GM23248 (cell line): ENCODE measurements at regions not wholly inside any gene's neighbourhood (a gene's known extent, or its start where the extent isn't known, plus 50 kb on each side); places are given as distances from the start of the nearest gene placed in this dataset.
"Not testable (repeated sequence)": the region's sequence is repeated elsewhere in the genome, so short reads cannot be mapped to it uniquely, and the experiment has no call there.

ENCODE experiments used
- DNase-seq: peaks from one replicate; pipeline ENCODE4 v3.0.0-alpha.2; 2015
- H2AFZ ChIP-seq: fragments of 200-600 bp; sonication (generic); 2 replicates; pipeline ENCODE4 v1.6.1; 2016; ENCODE audit warnings: antibody characterized with exemption
- H3F3A ChIP-seq: fragments of 200-600 bp; sonication (generic); 2 replicates; pipeline ENCODE4 v1.6.1; 2016; ENCODE audit warnings: mild to moderate bottlenecking, antibody characterized with exemption, mixed run types; ENCODE audit not compliant: insufficient read depth
- H3K27ac ChIP-seq: fragments of 200-600 bp; sonication (generic); 2 replicates; pipeline ENCODE4 v1.5.1; 2016; ENCODE audit warnings: mild to moderate bottlenecking
- H3K27me3 ChIP-seq: fragments of 200-600 bp; sonication (generic); replicated peaks from 2 replicates; pipeline ENCODE4 v1.6.1; 2016; ENCODE audit warnings: mild to moderate bottlenecking; ENCODE audit not compliant: insufficient read depth
- H3K36me3 ChIP-seq: fragments of 200-600 bp; sonication (generic); 2 replicates; pipeline ENCODE4 v1.6.1; 2016; ENCODE audit warnings: low read depth, mild to moderate bottlenecking
- H3K4me1 ChIP-seq: fragments of 200-600 bp; sonication (generic); 2 replicates; pipeline ENCODE4 v1.6.1; 2016; ENCODE audit warnings: mild to moderate bottlenecking; ENCODE audit not compliant: insufficient read depth
- H3K4me2 ChIP-seq: fragments of 200-600 bp; sonication (generic); one replicate; pipeline ENCODE4 v1.6.1; 2016; ENCODE audit warnings: mild to moderate bottlenecking; ENCODE audit not compliant: unreplicated experiment
- H3K4me3 ChIP-seq: fragments of 200-600 bp; sonication (generic); 2 replicates; pipeline ENCODE4 v1.5.1; 2016; ENCODE audit warnings: mild to moderate bottlenecking
- H3K79me2 ChIP-seq: fragments of 200-600 bp; sonication (generic); 2 replicates; pipeline ENCODE4 v1.6.1; 2016; ENCODE audit warnings: mild to moderate bottlenecking; ENCODE audit not compliant: insufficient read depth
- H3K9ac ChIP-seq: fragments of 200-600 bp; sonication (generic); 2 replicates; pipeline ENCODE4 v1.6.1; 2016; ENCODE audit warnings: mild to moderate bottlenecking
- H3K9me2 ChIP-seq: fragments of 200-600 bp; sonication (generic); 2 replicates; pipeline ENCODE4 v1.6.1; 2016; ENCODE audit warnings: mixed run types, mild to moderate bottlenecking, moderate library complexity; ENCODE audit not compliant: insufficient read depth
- H3K9me3 ChIP-seq: fragments of 200-600 bp; sonication (generic); one replicate; pipeline ENCODE4 v1.6.1; 2017; ENCODE audit warnings: low read depth
- H4K20me1 ChIP-seq: fragments of 200-600 bp; sonication (generic); 2 replicates; pipeline ENCODE4 v1.6.0; 2016; ENCODE audit not compliant: insufficient read depth
- EZH2 ChIP-seq: fragments of 200-600 bp; sonication (generic); IDR thresholded peaks from 2 replicates; pipeline ENCODE4 v1.6.1; 2018; ENCODE audit warnings: antibody characterized with exemption, mild to moderate bottlenecking; ENCODE audit not compliant: insufficient read depth, poor library complexity, severe bottlenecking
- EZH2phosphoT487 ChIP-seq: fragments of 200-600 bp; sonication (generic); IDR thresholded peaks from 2 replicates; pipeline ENCODE4 v1.6.1; 2018; ENCODE audit warnings: antibody characterized with exemption, moderate library complexity, mild to moderate bottlenecking, low read depth; ENCODE audit not compliant: insufficient read depth
- WGBS, 2 experiments: methylation state at CpG; one replicate each; pipeline ENCODE4 v1.1.6; 2015 to 2017; ENCODE audit warnings: low lambda C conversion rate in 2 of 2, low coverage in 1 of 2; ENCODE audit errors: missing lambda C conversion rate in 2 of 2; 5-methylcytosine and 5-hydroxymethylcytosine counted together
- in situ Hi-C: fragments of 300-500 bp; cut with MboI; formaldehyde crosslinking; loops from 2 replicates; pipeline ENCODE4 v1.15.0; 2020

- in situ Hi-C loops, result no loop called here
- WGBS, 2 experiments, result 0 to 5% methylated on average over 5 of the region's 5 CpGs
- Histone ChIP-seq H3K9ac (no peak overlapping the region), H4K20me1 (no peaks in the 10 kb centered on the region), H3K36me3 (no peaks in the 10 kb centered on the region), H3K4me2 (no peak overlapping the region), H3K9me3 (peaks cover 3% of the 10 kb centered on the region), H2AFZ (no peak overlapping the region), H3K4me3 (no peak overlapping the region), H3K79me2 (no peaks in the 10 kb centered on the region), H3K27me3 (no peaks in the 10 kb centered on the region), H3K9me2 (no peaks in the 10 kb centered on the region), H3F3A (no peaks in the 10 kb centered on the region), H3K27ac (no peak overlapping the region), H3K4me1 (no peaks in the 10 kb centered on the region)
- DNase-seq, result no peak
- no peak for TF ChIP-seq EZH2phosphoT487
- no peak for TF ChIP-seq EZH2
Observed at GRCh38 chr14:86072116-86072894, 542.4 kb downstream of the FLRT2 start.

- H3K36me3 ChIP-seq, result no peaks in the 10 kb centered on the region
Observed at GRCh38 chr14:86066651-86067050, 536.7 kb downstream of the FLRT2 start.

GRCh38 chr14:86065407-86065806 lies 535.5 kb downstream of the FLRT2 start:
- H3K4me3 ChIP-seq, result no peak overlapping the region
- H3K9me3 ChIP-seq, result no peaks in the 10 kb centered on the region
- H3K27ac ChIP-seq, result no peak overlapping the region
- H3F3A ChIP-seq, result no peaks in the 10 kb centered on the region
- no peak for DNase-seq
- in situ Hi-C loops, result no loop called here
- no peaks in the 10 kb centered on the region for H3K9me2 ChIP-seq
- H2AFZ ChIP-seq, result no peak overlapping the region
- whole genome bisulfite sequencing, 2 experiments, result 54 to 55% methylated on average over 3 of the region's 3 CpGs
- TF ChIP-seq EZH2 (no peak), EZH2phosphoT487 (no peak)
- no peaks in the 10 kb centered on the region for H3K79me2 ChIP-seq
- H3K4me2 ChIP-seq, result no peak overlapping the region
- H3K36me3 ChIP-seq, result no peaks in the 10 kb centered on the region
- no peaks in the 10 kb centered on the region for H3K4me1 ChIP-seq
- H3K27me3 ChIP-seq, result no peaks in the 10 kb centered on the region
- H3K9ac ChIP-seq, result no peak overlapping the region
- H4K20me1 ChIP-seq, result no peaks in the 10 kb centered on the region

More at GRCh38 chr14:86066651-86067050, 536.7 kb downstream of the FLRT2 start:
- no peaks in the 10 kb centered on the region for H3K79me2 ChIP-seq
- no peaks in the 10 kb centered on the region for H4K20me1 ChIP-seq
- H3F3A ChIP-seq, result no peaks in the 10 kb centered on the region
- H3K4me3 ChIP-seq, result no peak overlapping the region
- 15 to 20% methylated on average over 2 of the region's 2 CpGs for WGBS, 2 experiments
- no peaks in the 10 kb centered on the region for H3K9me2 ChIP-seq
- no peak for TF ChIP-seq EZH2
- no peak for TF ChIP-seq EZH2phosphoT487
- no peak overlapping the region for H2AFZ ChIP-seq
- H3K9ac ChIP-seq, result no peak overlapping the region
- no peak for DNase-seq
- no peak overlapping the region for H3K27ac ChIP-seq
- in situ Hi-C loops, result no loop called here
- no peaks in the 10 kb centered on the region for H3K9me3 ChIP-seq
- no peak overlapping the region for H3K4me2 ChIP-seq
- no peaks in the 10 kb centered on the region for H3K27me3 ChIP-seq
- no peaks in the 10 kb centered on the region for H3K4me1 ChIP-seq

- H2AFZ ChIP-seq, H3K4me2 ChIP-seq, in situ Hi-C loops, H3K4me1 ChIP-seq, DNase-seq, H3K27me3 ChIP-seq, H3K79me2 ChIP-seq, H3K9ac ChIP-seq, H3K36me3 ChIP-seq, H3K4me3 ChIP-seq, H3K27ac ChIP-seq, H3K9me3 ChIP-seq, H3K9me2 ChIP-seq, H4K20me1 ChIP-seq, H3F3A ChIP-seq: not testable (repeated sequence)
Observed at GRCh38 chr14:86064595-86064994, 534.7 kb downstream of the FLRT2 start.
